Activated CD4-positive, alpha-beta T cell treated with anti-CD3 and anti-CD28 coated beads, Interleukin-2, Interleukin-4, amounts not matched to agents 100 ng/mL and 50 ng/mL, durations not matched to agents 16 hours and 8 hours (primary cell): ENCODE measurements at regions not wholly inside any gene's neighbourhood (a gene's known extent, or its start where the extent isn't known, plus 50 kb on each side); places are given as distances from the start of the nearest gene placed in this dataset.

Source experiments
- DNase-seq: peaks from one replicate; pipeline ENCODE4 v3.0.0-alpha.2; 2020; ENCODE audit warnings: low spot score

DNA sequence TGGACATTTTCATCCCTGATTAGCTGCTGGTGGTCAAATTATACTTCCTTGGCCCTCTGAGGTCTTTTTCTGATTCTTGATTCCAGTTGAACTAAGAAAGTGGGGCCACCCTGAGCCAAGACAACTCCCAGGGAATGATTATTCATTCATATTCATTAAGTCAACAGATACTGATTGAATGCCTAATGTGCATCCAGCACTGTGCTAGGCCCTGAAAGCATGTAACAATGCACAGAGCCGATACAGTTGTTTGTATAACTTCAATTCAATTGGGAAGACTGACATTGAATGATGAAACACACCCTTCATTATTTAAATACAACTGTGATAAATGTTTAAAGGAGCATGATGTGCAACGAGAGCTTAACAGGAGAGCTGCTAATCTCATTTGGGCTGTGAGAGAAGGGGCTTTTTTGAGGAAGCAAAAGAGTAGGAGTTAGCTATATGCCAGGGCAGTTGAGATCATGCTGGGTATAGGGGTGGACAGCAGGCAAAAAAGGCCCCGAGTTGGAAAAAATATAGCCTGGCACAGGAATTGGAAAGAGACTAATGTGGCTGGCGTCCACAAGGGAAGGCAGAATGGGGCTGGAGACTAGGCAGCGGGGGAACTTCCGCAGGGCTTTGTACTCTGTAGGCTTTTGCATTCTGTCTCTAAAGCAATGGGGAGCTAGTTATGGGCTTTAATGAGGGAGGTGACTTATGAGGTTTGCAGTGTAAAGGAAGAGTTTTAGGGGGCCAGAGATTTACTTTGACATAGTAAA lies 57.2 kb upstream of the ACVR1 start:
- no peak for DNase-seq

DNA sequence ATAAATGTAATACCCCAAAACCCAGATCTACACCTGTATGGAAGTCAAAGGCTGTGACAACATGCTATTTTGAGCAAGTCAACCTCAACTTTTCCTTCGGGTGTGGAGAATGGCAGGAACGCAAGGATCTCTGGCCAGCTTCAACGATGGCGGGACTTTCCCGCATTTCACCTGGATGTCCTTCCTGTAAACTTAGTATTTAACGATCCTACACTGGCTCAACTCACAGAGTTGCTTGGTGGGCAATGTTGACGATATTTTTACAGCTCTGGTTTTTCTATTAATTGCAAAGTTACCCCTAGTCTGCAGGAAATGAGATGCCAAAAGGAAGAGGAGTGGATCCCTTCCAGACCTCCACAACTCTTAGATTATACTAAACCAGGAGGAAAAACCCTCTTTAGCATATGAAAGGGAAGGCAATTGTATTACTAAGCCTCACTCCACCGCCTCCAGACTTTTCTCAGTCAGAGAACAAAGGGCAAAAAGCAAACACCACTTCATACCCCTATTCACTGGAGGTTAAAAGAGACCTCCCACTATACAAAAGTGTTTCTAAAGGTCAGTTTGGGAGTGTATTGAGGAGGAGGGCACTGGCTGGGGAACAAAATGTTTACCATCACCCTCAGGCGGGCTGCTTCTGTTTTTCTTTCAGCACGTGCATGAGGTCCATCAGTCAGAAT lies 56.5 kb upstream of the ACVR1 start:
- no peak for DNase-seq

DNA sequence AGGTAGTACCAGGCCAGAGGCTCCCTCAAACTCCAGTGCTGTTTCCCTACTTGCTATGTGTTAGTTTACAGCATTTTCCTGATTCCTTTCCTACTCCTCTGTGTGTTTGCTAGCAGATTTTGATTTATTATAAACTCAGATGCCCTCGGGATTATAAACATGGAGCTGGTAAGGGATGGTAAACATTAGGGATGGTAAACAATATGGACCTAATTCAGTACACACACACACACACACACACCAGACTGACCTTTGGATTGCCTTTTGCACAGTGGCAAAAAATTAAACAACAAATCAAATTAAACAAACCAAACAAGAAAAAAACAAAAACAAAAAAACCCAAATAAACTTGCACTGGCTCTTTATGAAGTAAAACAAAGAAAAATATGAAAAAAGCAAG lies 55.4 kb upstream of the ACVR1 start:
- DNase-seq: no peak

DNA sequence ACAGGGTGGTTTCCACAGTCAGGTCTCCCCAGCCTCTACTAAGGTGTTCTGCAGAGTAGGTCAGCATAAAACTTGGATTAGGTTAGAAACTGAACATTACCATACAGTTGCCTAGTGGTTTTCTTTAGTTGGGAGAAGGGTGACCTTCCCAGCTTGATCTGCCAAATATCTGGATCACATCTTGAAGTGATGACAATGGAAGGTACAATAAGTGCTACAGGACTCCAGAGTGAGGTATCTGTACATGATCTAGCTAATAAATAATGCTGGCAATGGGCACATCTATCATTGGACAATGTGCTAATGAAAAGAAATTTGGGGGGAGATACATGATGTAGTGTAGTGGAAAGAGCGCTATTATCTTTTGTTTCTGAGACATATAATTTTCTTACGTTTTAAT lies 54.6 kb upstream of the ACVR1 start:
- DNase-seq: no peak

DNA sequence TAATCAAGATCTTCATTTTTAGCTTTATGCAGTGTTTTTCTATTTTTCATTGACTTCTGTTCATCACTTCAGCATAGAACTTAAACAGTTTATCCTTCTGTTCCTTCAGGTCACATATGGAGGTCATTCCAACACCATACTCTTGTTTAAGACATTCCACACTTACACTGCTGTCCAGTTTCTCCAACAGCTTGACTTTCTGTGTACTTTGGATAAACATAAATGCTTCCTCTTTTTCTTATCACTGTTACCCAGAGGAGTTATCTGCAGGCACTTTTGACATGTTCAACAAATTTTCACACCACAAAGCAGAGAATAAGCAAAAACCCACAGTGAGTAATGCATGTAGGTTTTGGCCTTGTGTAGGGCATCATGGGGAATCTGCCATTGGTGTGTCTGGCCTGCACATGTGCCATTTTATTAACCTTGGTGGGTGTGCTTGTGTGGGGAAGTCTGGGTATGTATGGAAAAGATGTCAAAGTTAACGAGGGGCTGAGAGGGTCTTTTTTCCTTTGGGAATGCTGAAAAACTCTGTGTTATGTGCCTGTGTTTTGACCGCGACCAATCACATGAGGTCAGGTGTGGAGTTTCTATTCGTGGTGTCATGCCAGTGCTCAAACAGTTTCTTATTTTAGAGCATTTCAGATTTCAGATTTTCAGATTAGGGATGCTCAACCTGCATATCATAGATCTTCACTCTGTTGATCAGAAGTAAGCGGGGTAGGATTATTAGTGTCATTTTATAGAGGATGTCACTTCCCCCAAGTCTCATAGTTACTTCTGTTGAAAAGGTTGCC lies 53.9 kb upstream of the ACVR1 start:
- DNase-seq: no peak

DNA sequence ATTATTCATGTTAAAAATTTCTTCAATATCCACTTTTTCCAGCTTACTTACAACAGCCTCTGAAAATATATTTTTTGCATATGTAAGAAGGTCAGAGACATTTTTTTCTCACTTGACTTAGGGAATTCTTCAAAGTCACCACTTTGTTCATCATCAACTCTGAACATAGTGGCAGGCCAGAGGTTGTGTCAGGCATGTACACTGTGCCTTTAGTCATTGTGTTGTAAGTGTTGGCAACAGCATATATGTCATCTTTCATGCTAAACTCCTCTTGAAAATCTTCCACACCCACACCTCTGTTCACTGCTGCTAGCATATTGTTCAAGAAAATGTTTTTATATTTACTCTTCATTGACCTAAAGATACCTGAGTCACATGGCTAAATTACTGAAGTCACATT lies 52.2 kb upstream of the ACVR1 start:
- DNase-seq: no peak

DNA sequence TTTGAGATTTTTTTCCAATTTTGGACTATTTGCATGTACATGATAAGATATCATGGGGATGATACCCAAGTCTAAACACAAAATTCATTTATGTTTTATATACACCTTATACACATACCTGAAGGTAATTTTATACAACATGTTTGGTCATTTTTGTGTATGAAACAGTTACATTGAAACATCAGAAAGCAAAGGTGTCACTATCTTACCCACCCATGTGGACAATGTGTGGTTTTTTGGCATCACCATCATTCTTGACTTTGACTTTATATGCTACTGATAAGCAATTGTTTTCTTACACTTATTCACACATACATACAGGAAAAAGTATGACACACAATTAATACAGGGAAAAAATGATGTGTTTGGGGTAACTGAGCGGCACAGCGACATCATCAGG lies 51.0 kb upstream of the ACVR1 start:
- DNase-seq: no peak
